Stomach (tissue), 4 donors: ENCODE measurements at regions not wholly inside any gene's neighbourhood (a gene's known extent, or its start where the extent isn't known, plus 50 kb on each side); places are given as distances from the start of the nearest gene placed in this dataset.

ENCODE experiments used
- POLR2A ChIP-seq, 4 donors: fragments of 450-650 bp; IDR thresholded peaks; one replicate each; pipeline ENCODE4 v1.6.1; 2016; ENCODE audit warnings: antibody characterized with exemption in 4 of 4, control low read depth in 2 of 4, mild to moderate bottlenecking in 1 of 4, moderate library complexity in 1 of 4
- TF ChIP-seq, protein P1 (sequence below), 7 experiments: fragments of 450-650 bp in 4 of 7; fragments of 200-600 bp in 3 of 7; sonication (generic) in 3 of 7; IDR thresholded peaks; one replicate each; pipeline ENCODE4 v1.5.1; 2016 to 2019; ENCODE audit warnings: antibody characterized with exemption in 7 of 7, control low read depth in 2 of 7, mild to moderate bottlenecking in 1 of 7

DNA sequence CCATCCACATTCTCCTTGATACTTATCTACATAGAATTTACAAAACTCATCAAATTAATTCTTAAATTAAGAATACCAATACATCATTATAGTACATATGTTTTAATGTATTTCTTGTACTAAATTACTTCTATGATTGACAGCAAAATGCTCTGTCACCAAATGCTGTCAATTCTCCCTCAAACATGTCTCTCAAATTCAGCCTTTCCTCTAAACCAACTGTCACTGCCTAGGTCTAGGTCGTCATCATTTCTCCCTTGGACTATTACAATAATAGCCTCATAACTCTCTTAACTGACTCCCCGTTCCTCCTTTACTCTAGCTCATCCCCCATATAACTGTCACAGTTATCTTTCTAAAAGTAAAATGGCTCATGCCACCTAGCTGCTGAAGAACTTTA lies 279.7 kb upstream of the FSTL5 start:
- TF ChIP-seq, protein P1, sequence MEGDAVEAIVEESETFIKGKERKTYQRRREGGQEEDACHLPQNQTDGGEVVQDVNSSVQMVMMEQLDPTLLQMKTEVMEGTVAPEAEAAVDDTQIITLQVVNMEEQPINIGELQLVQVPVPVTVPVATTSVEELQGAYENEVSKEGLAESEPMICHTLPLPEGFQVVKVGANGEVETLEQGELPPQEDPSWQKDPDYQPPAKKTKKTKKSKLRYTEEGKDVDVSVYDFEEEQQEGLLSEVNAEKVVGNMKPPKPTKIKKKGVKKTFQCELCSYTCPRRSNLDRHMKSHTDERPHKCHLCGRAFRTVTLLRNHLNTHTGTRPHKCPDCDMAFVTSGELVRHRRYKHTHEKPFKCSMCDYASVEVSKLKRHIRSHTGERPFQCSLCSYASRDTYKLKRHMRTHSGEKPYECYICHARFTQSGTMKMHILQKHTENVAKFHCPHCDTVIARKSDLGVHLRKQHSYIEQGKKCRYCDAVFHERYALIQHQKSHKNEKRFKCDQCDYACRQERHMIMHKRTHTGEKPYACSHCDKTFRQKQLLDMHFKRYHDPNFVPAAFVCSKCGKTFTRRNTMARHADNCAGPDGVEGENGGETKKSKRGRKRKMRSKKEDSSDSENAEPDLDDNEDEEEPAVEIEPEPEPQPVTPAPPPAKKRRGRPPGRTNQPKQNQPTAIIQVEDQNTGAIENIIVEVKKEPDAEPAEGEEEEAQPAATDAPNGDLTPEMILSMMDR (IDR thresholded peaks at IDR 0.05), result no peak
- TF ChIP-seq POLR2A (IDR thresholded peaks at IDR 0.05), result no peak
